ENCODE measurements at regions not wholly inside any gene's neighbourhood (a gene's known extent, or its start where the extent isn't known, plus 50 kb on each side); places are given as distances from the start of the nearest gene placed in this dataset.

- Histone ChIP-seq H3K27me3 (peaks cover 52% of the 10 kb centered on the region), H3K4me1 (ENCODE audit: control insufficient read depth in 1 of 2, insufficient read depth in 1 of 2, low read depth in 1 of 2, low read length in 1 of 2) (peaks cover 12 to 28% of the 10 kb centered on the region in 2 experiments), H3K36me3 (no peaks in the 10 kb centered on the region), H3K4me3 (ENCODE audit: low read depth in 1 of 2, low read length in 1 of 2) (no peak overlapping the region), H3K27ac (peak overlapping the region; percentile 52), H3K9me3 (no peaks in the 10 kb centered on the region)
- TF ChIP-seq, protein P1, sequence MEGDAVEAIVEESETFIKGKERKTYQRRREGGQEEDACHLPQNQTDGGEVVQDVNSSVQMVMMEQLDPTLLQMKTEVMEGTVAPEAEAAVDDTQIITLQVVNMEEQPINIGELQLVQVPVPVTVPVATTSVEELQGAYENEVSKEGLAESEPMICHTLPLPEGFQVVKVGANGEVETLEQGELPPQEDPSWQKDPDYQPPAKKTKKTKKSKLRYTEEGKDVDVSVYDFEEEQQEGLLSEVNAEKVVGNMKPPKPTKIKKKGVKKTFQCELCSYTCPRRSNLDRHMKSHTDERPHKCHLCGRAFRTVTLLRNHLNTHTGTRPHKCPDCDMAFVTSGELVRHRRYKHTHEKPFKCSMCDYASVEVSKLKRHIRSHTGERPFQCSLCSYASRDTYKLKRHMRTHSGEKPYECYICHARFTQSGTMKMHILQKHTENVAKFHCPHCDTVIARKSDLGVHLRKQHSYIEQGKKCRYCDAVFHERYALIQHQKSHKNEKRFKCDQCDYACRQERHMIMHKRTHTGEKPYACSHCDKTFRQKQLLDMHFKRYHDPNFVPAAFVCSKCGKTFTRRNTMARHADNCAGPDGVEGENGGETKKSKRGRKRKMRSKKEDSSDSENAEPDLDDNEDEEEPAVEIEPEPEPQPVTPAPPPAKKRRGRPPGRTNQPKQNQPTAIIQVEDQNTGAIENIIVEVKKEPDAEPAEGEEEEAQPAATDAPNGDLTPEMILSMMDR (IDR thresholded peaks at IDR 0.05), result no peak
Observed at GRCh38 chr6:170018936-170019817, 267.8 kb downstream of the ERMARD start.

DNA sequence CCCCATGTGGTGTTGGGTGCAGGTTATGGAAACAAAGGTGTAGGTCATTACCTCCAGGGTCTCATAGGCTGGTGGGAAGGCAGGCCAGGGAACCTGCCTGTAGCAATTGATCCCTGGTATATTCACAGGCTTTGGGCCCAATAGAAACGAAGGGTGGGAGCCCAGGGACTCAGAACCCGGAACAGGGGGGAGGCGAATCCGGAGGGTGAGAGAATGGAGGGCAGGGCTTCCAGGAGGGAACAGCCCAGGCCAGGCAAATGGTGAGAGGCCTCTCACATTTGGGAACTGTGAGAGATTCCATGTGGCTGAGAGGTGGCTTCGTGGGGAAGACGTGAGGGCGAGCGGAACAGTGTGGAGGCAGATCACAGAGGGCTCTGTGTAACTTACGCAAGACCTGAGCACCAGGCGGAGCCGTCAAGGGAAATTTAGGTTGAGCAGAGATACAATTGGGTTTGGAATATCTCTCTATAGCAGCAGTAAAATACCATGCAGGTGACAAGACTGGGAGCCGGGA lies 267.1 kb downstream of the ERMARD start:
- H3K27me3 ChIP-seq, result peaks cover 52% of the 10 kb centered on the region

DNA sequence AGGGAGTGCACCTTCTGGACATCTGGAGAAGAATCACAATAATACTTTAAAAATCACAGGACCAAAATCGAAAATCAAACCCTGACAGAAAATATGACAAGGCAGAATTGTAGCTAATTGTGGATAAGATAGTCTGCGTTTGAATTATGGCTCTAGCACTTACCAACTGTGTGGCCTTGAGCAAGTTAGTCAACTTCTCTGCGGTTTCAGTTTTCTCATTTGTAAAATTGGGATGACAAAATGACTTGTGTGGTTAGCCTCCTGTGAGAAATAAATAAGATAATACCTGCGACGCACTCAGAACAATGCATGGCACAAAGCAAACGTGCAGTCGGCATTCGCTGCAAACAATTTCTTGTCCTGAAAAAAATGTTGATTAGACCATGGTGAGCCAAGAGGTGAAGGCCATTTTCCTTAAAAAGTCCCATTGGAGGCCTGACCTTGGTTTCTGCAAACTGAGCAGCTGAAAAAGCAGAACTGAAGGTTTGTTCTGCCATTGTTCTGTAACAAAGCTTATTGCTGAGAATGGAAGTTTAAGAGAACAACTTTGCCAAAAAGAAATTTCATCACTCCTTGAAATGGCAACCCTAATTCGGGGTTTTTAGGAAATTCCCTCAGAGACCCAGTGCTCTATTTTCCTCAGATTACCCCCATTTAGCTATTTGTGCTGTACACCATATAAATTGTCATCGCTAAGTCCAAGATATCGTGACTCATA lies 266.3 kb downstream of the ERMARD start:
- Histone ChIP-seq H3K9me3 (no peaks in the 10 kb centered on the region), H3K27ac (peak overlapping the region; percentile 30), H3K4me1 (ENCODE audit: control insufficient read depth in 1 of 2, insufficient read depth in 1 of 2, low read depth in 1 of 2, low read length in 1 of 2) (peaks cover 12 to 28% of the 10 kb centered on the region in 2 experiments), H3K4me3 (ENCODE audit: low read depth in 1 of 2, low read length in 1 of 2) (no peak overlapping the region), H3K36me3 (no peaks in the 10 kb centered on the region), H3K27me3 (peaks cover 47% of the 10 kb centered on the region)
- TF ChIP-seq, protein P1 (IDR thresholded peaks at IDR 0.05), result no peak

More for the DNA sequence above, 267.1 kb downstream of the ERMARD start:
- Histone ChIP-seq H3K4me3 (ENCODE audit: low read depth in 1 of 2, low read length in 1 of 2) (no peak overlapping the region), H3K9me3 (no peaks in the 10 kb centered on the region), H3K4me1 (ENCODE audit: control insufficient read depth in 1 of 2, insufficient read depth in 1 of 2, low read depth in 1 of 2, low read length in 1 of 2) (peaks cover 12 to 28% of the 10 kb centered on the region in 2 experiments), H3K27ac (peak overlapping the region; percentile 52), H3K36me3 (no peaks in the 10 kb centered on the region)
- TF ChIP-seq, protein P1 (IDR thresholded peaks at IDR 0.05), result no peak

- Histone ChIP-seq H3K9me3 (no peaks in the 10 kb centered on the region), H3K27ac (no peak overlapping the region), H3K4me1 (ENCODE audit: control insufficient read depth in 1 of 2, insufficient read depth in 1 of 2, low read depth in 1 of 2, low read length in 1 of 2) (peaks cover 6 to 7% of the 10 kb centered on the region in 2 experiments), H3K36me3 (no peaks in the 10 kb centered on the region), H3K4me3 (ENCODE audit: low read depth in 1 of 2, low read length in 1 of 2) (no peak overlapping the region), H3K27me3 (peaks cover 49% of the 10 kb centered on the region)
- TF ChIP-seq, protein P1 (IDR thresholded peaks at IDR 0.05), result no peak
Observed at GRCh38 chr6:170013815-170014214, 262.4 kb downstream of the ERMARD start.

DNA sequence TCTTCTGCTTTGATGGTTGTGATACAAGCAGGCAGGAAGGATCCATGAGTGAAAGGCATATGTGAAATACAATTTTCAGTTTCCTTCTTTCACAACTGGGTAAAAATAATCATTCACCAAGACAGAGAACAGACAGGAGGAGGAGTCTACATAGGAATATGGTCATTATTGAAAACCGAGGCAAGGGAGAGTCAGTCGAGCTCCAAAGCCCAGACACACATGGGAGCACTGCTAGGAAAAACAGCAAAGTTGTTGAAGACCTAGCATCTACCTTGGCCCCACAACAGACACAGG lies 260.6 kb downstream of the ERMARD start:
- Histone ChIP-seq H3K27ac (no peak overlapping the region), H3K27me3 (peaks cover 49% of the 10 kb centered on the region), H3K4me3 (ENCODE audit: low read depth in 1 of 2, low read length in 1 of 2) (no peak overlapping the region), H3K4me1 (ENCODE audit: control insufficient read depth in 1 of 2, insufficient read depth in 1 of 2, low read depth in 1 of 2, low read length in 1 of 2) (no peaks in the 10 kb centered on the region), H3K9me3 (no peaks in the 10 kb centered on the region), H3K36me3 (no peaks in the 10 kb centered on the region)
- TF ChIP-seq, protein P1 (IDR thresholded peaks at IDR 0.05), result no peak
